ENCODE measurements at regions not wholly inside any gene's neighbourhood (a gene's known extent, or its start where the extent isn't known, plus 50 kb on each side); places are given as distances from the start of the nearest gene placed in this dataset.
"Not testable (repeated sequence)": the region's sequence is repeated elsewhere in the genome, so short reads cannot be mapped to it uniquely, and the experiment has no call there.

- DNase-seq = no peak
Measured at GRCh38 chr5:158471535-158471924, 612.6 kb upstream of the CLINT1 start.

GRCh38 chr5:158470764-158471534 is 612.0 kb upstream of the CLINT1 start:
- DNase-seq = no peak

GRCh38 chr5:158468444-158468843 is 609.5 kb upstream of the CLINT1 start:
- DNase-seq = no peak

GRCh38 chr5:158466191-158466590 is 607.2 kb upstream of the CLINT1 start:
- DNase-seq = no peak

GRCh38 chr5:158465086-158465972 is 606.4 kb upstream of the CLINT1 start:
- no peak for DNase-seq

- no peak for DNase-seq
Measured at GRCh38 chr5:158464383-158464782, 605.4 kb upstream of the CLINT1 start.

- no peak for DNase-seq
Measured at GRCh38 chr5:158463938-158464337, 605.0 kb upstream of the CLINT1 start.

- no peak for DNase-seq
Measured at GRCh38 chr5:158463188-158463587, 604.2 kb upstream of the CLINT1 start.

GRCh38 chr5:158462349-158463114 is 603.6 kb upstream of the CLINT1 start:
- no peak for DNase-seq

GRCh38 chr5:158461240-158461854 is 602.4 kb upstream of the CLINT1 start:
- DNase-seq = no peak

GRCh38 chr5:158458086-158458485 is 599.1 kb upstream of the CLINT1 start:
- DNase-seq = no peak

- no peak for DNase-seq
Measured at GRCh38 chr5:158456756-158457155, 597.8 kb upstream of the CLINT1 start.

- no peak for DNase-seq
Measured at GRCh38 chr5:158456241-158456640, 597.3 kb upstream of the CLINT1 start.

- DNase-seq = no peak
Measured at GRCh38 chr5:158451993-158452672, 593.2 kb upstream of the CLINT1 start.

GRCh38 chr5:158451203-158451992 is 592.5 kb upstream of the CLINT1 start:
- DNase-seq = no peak

GRCh38 chr5:158450751-158451171 is 591.8 kb upstream of the CLINT1 start:
- DNase-seq = no peak

GRCh38 chr5:158446761-158447160 is 587.8 kb upstream of the CLINT1 start:
- not testable (repeated sequence) for DNase-seq

- not testable (repeated sequence) for DNase-seq
Measured at GRCh38 chr5:158439204-158439603, 580.3 kb upstream of the CLINT1 start.

GRCh38 chr5:158436271-158437065 is 577.5 kb upstream of the CLINT1 start:
- DNase-seq = no peak

GRCh38 chr5:158435161-158435616 is 576.2 kb upstream of the CLINT1 start:
- peak; percentile 37 for DNase-seq

All from RPMI8226 (cell line).